GM12878 (cell line): ENCODE measurements at regions not wholly inside any gene's neighbourhood (a gene's known extent, or its start where the extent isn't known, plus 50 kb on each side); places are given as distances from the start of the nearest gene placed in this dataset.

Source experiments
- ATAC-seq: fragments of 200-7000 bp; cut with Tn5 transposase; 3 replicates; pipeline ENCODE4 v1.9.1; 2020; ENCODE audit warnings: mild to moderate bottlenecking, moderate library complexity
- BruUV-seq: library from RNA; stranded (reverse); fragments of 400-500 nt; replicated peaks from 2 replicates; lab custom pipeline; 2021; lab: Mats Ljungman, UMichigan
- CTCF ChIA-PET: fragments of 300-600 bp; sonication (Branson Sonifier 250); formaldehyde crosslinking; extraction: SDS; loops from one replicate; lab custom pipeline; 2021; ENCODE audit warnings: inconsistent platforms; lab: Yijun Ruan, JAX
- POLR2A ChIA-PET: fragments of 350-600 bp; formaldehyde crosslinking; extraction: SDS; loops from one replicate; lab custom pipeline; 2021; ENCODE audit warnings: inconsistent platforms; lab: Charles Lee
- RAD21 ChIA-PET: fragments of 300-600 bp; sonication (Branson Sonifier 250); formaldehyde crosslinking; loops from one replicate; lab custom pipeline; 2023; ENCODE audit warnings: antibody characterized with exemption; ENCODE audit not compliant: unreplicated experiment; lab: Charles Lee
- SMC1A ChIA-PET: fragments of 300-600 bp; sonication (Branson Sonifier 250); formaldehyde crosslinking; loops from one replicate; lab custom pipeline; 2023; ENCODE audit not compliant: unreplicated experiment, uncharacterized antibody; lab: Charles Lee
- DNase-seq: peaks from one replicate; pipeline ENCODE4 v3.0.0-alpha.2; 2011; ENCODE audit warnings: low read depth, low spot score
- FAIRE-seq: peaks from 3 replicates; lab custom pipeline; 2011; peaks lifted over from hg19 to GRCh38; lab: Jason Lieb, UNC
- H2AFZ ChIP-seq: 2 replicates; pipeline ENCODE4 v1.6.0; 2011; ENCODE audit warnings: low read depth, low read length, control low read depth; ENCODE audit not compliant: control insufficient read depth
- H3K27ac ChIP-seq: 2 replicates; pipeline ENCODE4 v1.5.1; 2011; ENCODE audit warnings: control low read depth; ENCODE audit not compliant: control insufficient read depth, insufficient read depth
- H3K27me3 ChIP-seq, 2 experiments: replicated peaks in 1 of 2; 2 replicates each; pipeline versions ENCODE4 v1.6.0 to v1.6.1; 2011; ENCODE audit warnings: low read length in 1 of 2; ENCODE audit not compliant: control insufficient read depth in 2 of 2, insufficient read depth in 2 of 2
- H3K36me3 ChIP-seq, 2 experiments: 2 replicates each; pipeline ENCODE4 v1.5.1; 2011; ENCODE audit warnings: low read length in 1 of 2; ENCODE audit not compliant: control insufficient read depth in 2 of 2, insufficient read depth in 2 of 2
- H3K4me1 ChIP-seq: 2 replicates; pipeline ENCODE4 v1.6.1; 2011; ENCODE audit warnings: mild to moderate bottlenecking, low read length, moderate library complexity, mixed read lengths; ENCODE audit not compliant: control insufficient read depth, insufficient read depth
- H3K4me2 ChIP-seq: 2 replicates; pipeline ENCODE4 v1.6.0; 2011; ENCODE audit warnings: control low read depth; ENCODE audit not compliant: control insufficient read depth, insufficient read depth
- H3K4me3 ChIP-seq: fragments of 200-600 bp; sonication (generic); 2 replicates; pipeline ENCODE4 v1.5.1; 2016
- H3K79me2 ChIP-seq: 2 replicates; pipeline ENCODE4 v1.6.0; 2011; ENCODE audit warnings: low read length; ENCODE audit not compliant: control insufficient read depth, insufficient read depth
- H3K9ac ChIP-seq: 2 replicates; pipeline ENCODE4 v1.8.0; 2011; ENCODE audit warnings: low read length, control low read depth, mixed read lengths; ENCODE audit not compliant: control insufficient read depth, insufficient read depth
- H3K9me3 ChIP-seq: replicated peaks from 3 replicates; pipeline ENCODE4 v1.5.1; 2011; ENCODE audit warnings: mild to moderate bottlenecking, low read length; ENCODE audit not compliant: control insufficient read depth, insufficient read depth
- H4K20me1 ChIP-seq: 2 replicates; pipeline ENCODE4 v1.6.0; 2011; ENCODE audit not compliant: control insufficient read depth, insufficient read depth
- ASH2L ChIP-seq: fragments of 300-600, 200-600 bp; sonication (generic); IDR thresholded peaks from 2 replicates; pipeline ENCODE4 v1.6.1; 2017; ENCODE audit warnings: low read depth, mild to moderate bottlenecking, borderline replicate concordance
- ATF3 ChIP-seq: IDR thresholded peaks from 2 replicates; pipeline ENCODE4 v1.6.1; 2011; ENCODE audit warnings: low read depth, mild to moderate bottlenecking, low read length, moderate library complexity, borderline replicate concordance; ENCODE audit errors: extremely low read depth
- CBFB ChIP-seq: IDR thresholded peaks from 2 replicates; pipeline ENCODE4 v1.6.1; 2016; ENCODE audit warnings: antibody characterized with exemption, low read depth
- MTA3 ChIP-seq: IDR thresholded peaks from 2 replicates; pipeline ENCODE4 v1.6.1; 2012; ENCODE audit warnings: low read length, inconsistent platforms, borderline replicate concordance
- PML ChIP-seq: IDR thresholded peaks from 2 replicates; pipeline ENCODE4 v1.6.1; 2012; ENCODE audit warnings: low read length, inconsistent platforms
- POU2F2 ChIP-seq: IDR thresholded peaks from 3 replicates; pipeline ENCODE4 v1.6.1; 2011; ENCODE audit warnings: low read depth, mild to moderate bottlenecking, low read length, borderline replicate concordance
- RAD21 ChIP-seq: IDR thresholded peaks from 2 replicates; pipeline ENCODE4 v1.6.1; 2011; ENCODE audit warnings: mild to moderate bottlenecking, low read depth, low read length, moderate library complexity; ENCODE audit not compliant: insufficient read depth
- SIX5 ChIP-seq: IDR thresholded peaks from 2 replicates; pipeline ENCODE4 v1.6.1; 2011; ENCODE audit warnings: mild to moderate bottlenecking, low read depth, low read length, moderate library complexity; ENCODE audit not compliant: severe bottlenecking
- ZBTB4 ChIP-seq: fragments of 450-650 bp; formaldehyde crosslinking; IDR thresholded peaks from 2 replicates; pipeline ENCODE4 v1.4.0; 2022; ENCODE audit warnings: mild to moderate bottlenecking, moderate library complexity
- WGBS: methylation state at CpG from one replicate; pipeline ENCODE4 v1.1.6; 2016; ENCODE audit warnings: low lambda C conversion rate; ENCODE audit not compliant: insufficient replicate concordance, insufficient coverage; ENCODE audit errors: missing lambda C conversion rate; 5-methylcytosine and 5-hydroxymethylcytosine counted together
- in situ Hi-C: fragments of 300-500 bp; cut with MboI; formaldehyde crosslinking; loops from 9 replicates; pipeline ENCODE4 v1.14.3; 2018; ENCODE audit warnings: mixed read lengths
- intact Hi-C: fragments of 100-400 bp; cut with micrococcal nuclease; formaldehyde crosslinking; loops from one replicate; pipeline ENCODE4 v1.14.2; 2022; ENCODE audit not compliant: unreplicated experiment

- no peak for FAIRE-seq
- ATAC-seq, result no peak
- SMC1A ChIA-PET, result no interaction called here
- CTCF ChIA-PET, result no interaction called here
- no peak overlapping the region for H2AFZ ChIP-seq
- no peaks in the 10 kb centered on the region for H3K9me3 ChIP-seq
- H3K27ac ChIP-seq, result no peak overlapping the region
- RAD21 ChIA-PET, result no interaction called here
- no peak for DNase-seq
- TF ChIP-seq ASH2L (no peak), CBFB (no peak), MTA3 (no peak), RAD21 (no peak), SIX5 (no peak), ATF3 (no peak), PML (no peak), POU2F2 (no peak), ZBTB4 (CRISPR knock-in tag) (no peak)
- H4K20me1 ChIP-seq, result no peaks in the 10 kb centered on the region
- H3K4me3 ChIP-seq, result no peak overlapping the region
- WGBS, result 5% methylated on average over 1 of the region's 1 CpG
- no peak overlapping the region for H3K9ac ChIP-seq
- no peaks in the 10 kb centered on the region for H3K4me1 ChIP-seq
- POLR2A ChIA-PET, result no interaction called here
- no peak overlapping the region for H3K4me2 ChIP-seq
- H3K79me2 ChIP-seq, result no peaks in the 10 kb centered on the region
- H3K27me3 ChIP-seq, result no peaks in the 10 kb centered on the region
- in situ Hi-C loops (no loop called here), intact Hi-C loops (no loop called here)
- BruUV-seq, result no TSS peak
- no peaks in the 10 kb centered on the region for H3K36me3 ChIP-seq
Observed at GRCh38 chr7:68272507-68272906, 1275.9 kb downstream of the TYW1 start.
